GM18867 (cell line): ENCODE measurements at regions not wholly inside any gene's neighbourhood (a gene's known extent, or its start where the extent isn't known, plus 50 kb on each side); places are given as distances from the start of the nearest gene placed in this dataset.

ENCODE experiments used
- ATAC-seq: cut with Tn5 transposase; IDR thresholded peaks from one replicate; pipeline ENCODE4 v1.9.1; 2021; ENCODE audit warnings: mild to moderate bottlenecking, moderate library complexity; ENCODE audit not compliant: unreplicated experiment

DNA sequence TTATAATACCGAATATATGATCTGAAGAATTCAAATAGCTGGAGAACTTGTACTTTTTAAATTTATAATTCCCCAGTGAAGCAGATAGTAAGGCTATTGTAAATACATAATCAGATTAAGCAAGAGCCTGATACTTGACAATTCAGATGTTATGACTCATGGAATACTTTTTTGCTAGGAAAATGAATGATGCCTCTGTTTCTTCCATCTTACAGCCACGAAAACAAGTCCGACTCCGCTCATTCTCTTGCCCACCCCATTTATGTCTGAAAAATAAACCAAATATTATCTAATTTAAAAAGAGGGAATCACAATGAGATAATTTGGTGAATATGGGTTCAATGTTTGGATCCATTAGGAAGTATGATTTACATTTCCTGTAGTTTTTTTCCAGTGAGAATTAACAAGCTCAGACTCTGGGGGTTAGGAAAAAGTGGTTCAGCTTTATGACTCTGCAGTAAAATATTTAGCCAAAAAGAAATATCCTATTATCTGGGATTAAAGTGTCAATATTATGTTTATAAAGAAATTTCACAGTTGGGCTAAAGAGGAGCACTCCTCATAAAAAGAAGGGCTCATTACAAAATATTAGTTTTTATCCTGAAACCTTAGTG lies 50.4 kb upstream of the DAB1 start:
- no peak for ATAC-seq
